ENCODE measurements at regions not wholly inside any gene's neighbourhood (a gene's known extent, or its start where the extent isn't known, plus 50 kb on each side); places are given as distances from the start of the nearest gene placed in this dataset.

GRCh38 chr4:155616117-155616516, 50.5 kb upstream of the GUCY1A1 start:
- no peak for DNase-seq (ENCODE audit: low read depth in 2 of 2)

GRCh38 chr4:155615081-155615887, 51.4 kb upstream of the GUCY1A1 start:
- no peak for DNase-seq (ENCODE audit: low read depth in 2 of 2)

GRCh38 chr4:155614111-155614762, 52.4 kb upstream of the GUCY1A1 start:
- DNase-seq (ENCODE audit: low read depth in 2 of 2), result no peak

- no peak for DNase-seq (ENCODE audit: low read depth in 2 of 2)
Measured at GRCh38 chr4:155612074-155612473, 54.6 kb upstream of the GUCY1A1 start.

GRCh38 chr4:155611501-155611900, 55.1 kb upstream of the GUCY1A1 start:
- DNase-seq (ENCODE audit: low read depth in 2 of 2), result no peak

- no peak for DNase-seq (ENCODE audit: low read depth in 2 of 2)
Measured at GRCh38 chr4:155610143-155610542, 56.5 kb upstream of the GUCY1A1 start.

GRCh38 chr4:155609455-155610059, 57.1 kb upstream of the GUCY1A1 start:
- DNase-seq (ENCODE audit: low read depth in 2 of 2), result no peak

GRCh38 chr4:155608225-155608885, 58.3 kb upstream of the GUCY1A1 start:
- no peak for DNase-seq (ENCODE audit: low read depth in 2 of 2)

GRCh38 chr4:155607481-155607880, 59.2 kb upstream of the GUCY1A1 start:
- no peak for DNase-seq (ENCODE audit: low read depth in 2 of 2)

GRCh38 chr4:155604718-155605626, 61.7 kb upstream of the GUCY1A1 start:
- DNase-seq (ENCODE audit: low read depth in 2 of 2), result no peak

- DNase-seq (ENCODE audit: low read depth in 2 of 2), result no peak
Measured at GRCh38 chr4:155603360-155603891, 63.2 kb upstream of the GUCY1A1 start.

- DNase-seq (ENCODE audit: low read depth in 2 of 2), result no peak
Measured at GRCh38 chr4:155602351-155603140, 64.1 kb upstream of the GUCY1A1 start.

GRCh38 chr4:155600244-155600643, 66.4 kb upstream of the GUCY1A1 start:
- no peak for DNase-seq (ENCODE audit: low read depth in 2 of 2)

- no peak for DNase-seq (ENCODE audit: low read depth in 2 of 2)
Measured at GRCh38 chr4:155599596-155599995, 67.1 kb upstream of the GUCY1A1 start.

GRCh38 chr4:155599085-155599484, 67.6 kb upstream of the GUCY1A1 start:
- no peak for DNase-seq (ENCODE audit: low read depth in 2 of 2)

GRCh38 chr4:155597933-155598451, 68.7 kb upstream of the GUCY1A1 start:
- DNase-seq (ENCODE audit: low read depth in 2 of 2), result no peak

GRCh38 chr4:155597281-155597680, 69.4 kb upstream of the GUCY1A1 start:
- no peak for DNase-seq (ENCODE audit: low read depth in 2 of 2)

GRCh38 chr4:155593793-155594192, 72.9 kb upstream of the GUCY1A1 start:
- no peak for DNase-seq (ENCODE audit: low read depth in 2 of 2)

- no peak for DNase-seq (ENCODE audit: low read depth in 2 of 2)
Measured at GRCh38 chr4:155592938-155593297, 73.7 kb upstream of the GUCY1A1 start.
